Hematopoietic multipotent progenitor cell (in vitro differentiated cells): ENCODE measurements at regions not wholly inside any gene's neighbourhood (a gene's known extent, or its start where the extent isn't known, plus 50 kb on each side); places are given as distances from the start of the nearest gene placed in this dataset. TPM values are rescaled to one million over a fixed set of nuclear protein-coding genes. Genes with fewer than 3 reads are reported as not detected.

ENCODE experiments used
- small RNA-seq: library from RNA; depleted of rRNA; stranded (forward); fragments of <200 nt; gene quantifications from one replicate; pipeline ENCODE3, GENCODE V24; 2012

Small RNAs in the stretch of these regions (small RNA-seq; reads per million reads assigned to genes)
- gene NCSTNP1 (not detected), gene RF00026 (not detected)
